Upper lobe of left lung (tissue), 4 donors: ENCODE measurements at regions not wholly inside any gene's neighbourhood (a gene's known extent, or its start where the extent isn't known, plus 50 kb on each side); places are given as distances from the start of the nearest gene placed in this dataset.

Experiments used
- CTCF ChIP-seq, 6 experiments: fragments of 450-650 bp in 4 of 6; fragments of 200-600 bp in 2 of 6; sonication (generic) in 2 of 6; IDR thresholded peaks; one replicate each; pipeline ENCODE4 v1.5.1; 2016 to 2019; ENCODE audit warnings: antibody characterized with exemption in 6 of 6
- POLR2A ChIP-seq, 4 donors: fragments of 450-650 bp; IDR thresholded peaks; one replicate each; pipeline ENCODE4 v1.5.1; 2016 to 2017; ENCODE audit warnings: antibody characterized with exemption in 4 of 4, mild to moderate bottlenecking in 2 of 4
- POLR2AphosphoS5 ChIP-seq, 2 donors: sonication (generic); formaldehyde crosslinking; IDR thresholded peaks; one replicate each; pipeline ENCODE4 v1.5.1; 2017; ENCODE audit warnings: antibody characterized with exemption in 2 of 2

GRCh38 chr3:145906755-145907154 is 254.2 kb downstream of the PLOD2 start:
- TF ChIP-seq CTCF (IDR thresholded peaks at IDR 0.05) (no peak), POLR2A (IDR thresholded peaks at IDR 0.05) (no peak), POLR2AphosphoS5 (IDR thresholded peaks at IDR 0.05) (no peak)
